Nephron progenitor cell (in vitro differentiated cells): ENCODE measurements at regions not wholly inside any gene's neighbourhood (a gene's known extent, or its start where the extent isn't known, plus 50 kb on each side); places are given as distances from the start of the nearest gene placed in this dataset.

ENCODE experiments used
- DNase-seq: peaks from one replicate; pipeline ENCODE4 v3.0.0; 2021
- H3K27ac Mint-ChIP-seq: 2 replicates; pipeline ENCODE4 v1.8.0; 2021; ENCODE audit warnings: mild to moderate bottlenecking, moderate library complexity, mixed read lengths
- H3K27me3 Mint-ChIP-seq: 2 replicates; pipeline ENCODE4 v1.8.0; 2021; ENCODE audit warnings: mild to moderate bottlenecking, low read depth, mixed read lengths; ENCODE audit not compliant: poor library complexity
- H3K36me3 Mint-ChIP-seq: 2 replicates; pipeline ENCODE4 v1.8.0; 2021; ENCODE audit warnings: low read depth, mixed read lengths
- H3K4me1 Mint-ChIP-seq: 2 replicates; pipeline ENCODE4 v1.8.0; 2021; ENCODE audit warnings: mixed read lengths
- H3K4me3 Mint-ChIP-seq: 2 replicates; pipeline ENCODE4 v1.8.0; 2021; ENCODE audit warnings: mild to moderate bottlenecking, moderate library complexity, mixed read lengths
- H3K9me3 Mint-ChIP-seq: 2 replicates; pipeline ENCODE4 v1.8.0; 2021; ENCODE audit warnings: mild to moderate bottlenecking, moderate library complexity, mixed read lengths
- TF ChIP-seq, protein P1 (sequence below): fragments of 200-600 bp; sonication (generic); IDR thresholded peaks from 2 replicates; pipeline ENCODE4 v1.5.0; 2021; ENCODE audit warnings: antibody characterized with exemption

DNA sequence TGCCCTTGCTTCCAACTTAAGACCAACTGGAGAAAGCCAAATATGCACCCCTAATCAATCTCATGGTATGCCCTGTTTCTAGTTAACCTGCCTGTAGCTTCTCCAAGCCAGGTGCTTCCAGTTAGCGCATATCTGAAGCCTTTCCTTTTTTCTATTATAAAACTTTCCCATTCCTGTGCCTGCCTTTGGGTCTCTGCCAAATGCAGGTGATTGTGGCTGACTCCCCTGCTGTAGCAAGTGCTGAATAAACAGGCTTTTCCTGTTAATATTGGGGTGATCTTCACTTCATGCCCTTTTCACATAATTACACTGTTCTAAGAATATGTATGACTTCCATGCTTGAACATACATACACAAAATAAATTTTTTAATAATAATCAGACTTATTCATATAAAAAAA, 207.4 kb downstream of the TANC2 start:
- H3K27ac Mint-ChIP-seq, result no peak overlapping the region
- no peaks in the 10 kb centered on the region for H3K4me1 Mint-ChIP-seq

GRCh38 chr17:63173903-63174302, 207.9 kb downstream of the TANC2 start:
- no peak overlapping the region for H3K4me3 Mint-ChIP-seq
- no peak overlapping the region for H3K27ac Mint-ChIP-seq
- no peaks in the 10 kb centered on the region for H3K4me1 Mint-ChIP-seq
- H3K27me3 Mint-ChIP-seq, result peaks cover 3% of the 10 kb centered on the region
- H3K9me3 Mint-ChIP-seq, result peaks cover 10% of the 10 kb centered on the region
- TF ChIP-seq, protein P1, sequence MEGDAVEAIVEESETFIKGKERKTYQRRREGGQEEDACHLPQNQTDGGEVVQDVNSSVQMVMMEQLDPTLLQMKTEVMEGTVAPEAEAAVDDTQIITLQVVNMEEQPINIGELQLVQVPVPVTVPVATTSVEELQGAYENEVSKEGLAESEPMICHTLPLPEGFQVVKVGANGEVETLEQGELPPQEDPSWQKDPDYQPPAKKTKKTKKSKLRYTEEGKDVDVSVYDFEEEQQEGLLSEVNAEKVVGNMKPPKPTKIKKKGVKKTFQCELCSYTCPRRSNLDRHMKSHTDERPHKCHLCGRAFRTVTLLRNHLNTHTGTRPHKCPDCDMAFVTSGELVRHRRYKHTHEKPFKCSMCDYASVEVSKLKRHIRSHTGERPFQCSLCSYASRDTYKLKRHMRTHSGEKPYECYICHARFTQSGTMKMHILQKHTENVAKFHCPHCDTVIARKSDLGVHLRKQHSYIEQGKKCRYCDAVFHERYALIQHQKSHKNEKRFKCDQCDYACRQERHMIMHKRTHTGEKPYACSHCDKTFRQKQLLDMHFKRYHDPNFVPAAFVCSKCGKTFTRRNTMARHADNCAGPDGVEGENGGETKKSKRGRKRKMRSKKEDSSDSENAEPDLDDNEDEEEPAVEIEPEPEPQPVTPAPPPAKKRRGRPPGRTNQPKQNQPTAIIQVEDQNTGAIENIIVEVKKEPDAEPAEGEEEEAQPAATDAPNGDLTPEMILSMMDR, result no peak
- H3K36me3 Mint-ChIP-seq, result peaks cover 18% of the 10 kb centered on the region
- DNase-seq, result no peak

More for the DNA sequence above, 207.4 kb downstream of the TANC2 start:
- TF ChIP-seq, protein P1, result no peak
- H3K4me3 Mint-ChIP-seq, result no peak overlapping the region
- H3K9me3 Mint-ChIP-seq, result peaks cover 10% of the 10 kb centered on the region
- peaks cover 3% of the 10 kb centered on the region for H3K27me3 Mint-ChIP-seq
- H3K36me3 Mint-ChIP-seq, result peaks cover 20% of the 10 kb centered on the region
- DNase-seq, result no peak

DNA sequence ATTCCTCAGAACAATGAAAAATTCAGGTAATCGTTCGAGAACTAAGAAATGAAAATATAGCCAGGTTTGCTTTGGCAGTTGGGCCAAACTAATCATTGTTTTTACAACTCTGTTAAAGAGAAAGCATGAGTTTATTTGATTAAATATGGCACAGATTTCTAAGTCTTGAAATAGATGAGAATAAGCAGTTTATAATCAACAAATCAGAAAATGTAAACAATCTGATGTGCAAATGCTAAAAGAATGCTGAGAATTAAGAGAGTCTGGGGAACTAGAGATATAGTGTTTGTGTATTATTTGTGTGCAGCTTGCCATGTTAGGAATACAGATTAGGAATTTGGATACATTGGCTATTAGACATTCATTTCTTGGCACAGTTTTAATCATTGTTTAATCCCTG, 212.5 kb downstream of the TANC2 start:
- H3K27me3 Mint-ChIP-seq, result peaks cover 3% of the 10 kb centered on the region
- peaks cover 14% of the 10 kb centered on the region for H3K9me3 Mint-ChIP-seq
- TF ChIP-seq, protein P1, result no peak
- no peaks in the 10 kb centered on the region for H3K4me1 Mint-ChIP-seq
- H3K27ac Mint-ChIP-seq, result no peak overlapping the region
- H3K36me3 Mint-ChIP-seq, result peaks cover 26% of the 10 kb centered on the region
- no peak for DNase-seq
- H3K4me3 Mint-ChIP-seq, result no peak overlapping the region

GRCh38 chr17:63181856-63182255, 215.8 kb downstream of the TANC2 start:
- Mint-ChIP-seq H3K9me3 (peaks cover 4% of the 10 kb centered on the region), H3K4me1 (no peaks in the 10 kb centered on the region), H3K36me3 (peaks cover 18% of the 10 kb centered on the region), H3K4me3 (no peak overlapping the region), H3K27ac (no peak overlapping the region), H3K27me3 (peaks cover 3% of the 10 kb centered on the region)
- DNase-seq, result no peak
- TF ChIP-seq, protein P1, result no peak

GRCh38 chr17:63185420-63185819, 219.4 kb downstream of the TANC2 start:
- H3K27me3 Mint-ChIP-seq, result peaks cover 3% of the 10 kb centered on the region
- no peaks in the 10 kb centered on the region for H3K4me1 Mint-ChIP-seq
- no peak overlapping the region for H3K27ac Mint-ChIP-seq
- no peak for DNase-seq
- H3K9me3 Mint-ChIP-seq, result peaks cover 4% of the 10 kb centered on the region
- TF ChIP-seq, protein P1, result no peak
- no peak overlapping the region for H3K4me3 Mint-ChIP-seq
- peaks cover 12% of the 10 kb centered on the region for H3K36me3 Mint-ChIP-seq

DNA sequence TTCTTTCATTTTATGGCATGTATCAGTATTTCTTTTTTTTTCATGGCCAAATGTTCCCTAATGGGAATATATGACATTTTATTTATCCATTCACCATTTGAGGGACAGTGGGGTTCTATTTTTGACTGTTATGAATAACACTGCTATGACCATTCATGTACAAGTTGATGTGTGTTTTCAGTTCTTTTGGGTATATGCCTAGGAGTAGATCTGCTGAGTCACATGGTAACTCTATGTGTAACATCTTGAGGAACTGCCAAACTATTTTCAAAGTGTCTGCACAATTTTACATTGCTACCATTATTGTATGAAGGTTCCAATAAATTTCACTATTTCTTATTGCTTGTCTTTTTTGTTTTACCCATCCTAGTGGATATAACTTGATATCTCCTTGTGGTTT, 223.0 kb downstream of the TANC2 start:
- TF ChIP-seq, protein P1, result no peak
- Mint-ChIP-seq H3K27ac (no peak overlapping the region), H3K9me3 (no peaks in the 10 kb centered on the region), H3K4me1 (no peaks in the 10 kb centered on the region), H3K36me3 (no peaks in the 10 kb centered on the region), H3K27me3 (no peaks in the 10 kb centered on the region), H3K4me3 (no peak overlapping the region)
- DNase-seq, result no peak
